ENCODE measurements at regions not wholly inside any gene's neighbourhood (a gene's known extent, or its start where the extent isn't known, plus 50 kb on each side); places are given as distances from the start of the nearest gene placed in this dataset.

- Mint-ChIP-seq H3K9me3 (no peaks in the 10 kb centered on the region), H3K4me1 (no peaks in the 10 kb centered on the region), H3K27ac (no peak overlapping the region), H3K4me3 (no peak overlapping the region), H3K27me3 (ENCODE audit: insufficient read depth, low read depth) (no peaks in the 10 kb centered on the region), H3K36me3 (no peaks in the 10 kb centered on the region)
- Histone ChIP-seq H3K4me3 (no peak overlapping the region), H2AFZ (replicated peaks) (no peak overlapping the region), H3K27me3 (no peaks in the 10 kb centered on the region), H3K4me2 (no peak overlapping the region), H3K9me3 (ENCODE audit: low read depth) (peaks cover 15% of the 10 kb centered on the region), H3K4me1 (peaks cover 3% of the 10 kb centered on the region), H3F3A (ENCODE audit: low read depth) (no peaks in the 10 kb centered on the region), H3K9ac (no peak overlapping the region), H3K79me2 (ENCODE audit: low read depth) (no peaks in the 10 kb centered on the region), H3K27ac (no peak overlapping the region), H3K36me3 (no peaks in the 10 kb centered on the region), H4K20me1 (ENCODE audit: low read depth) (no peaks in the 10 kb centered on the region)
- no peak for DNase-seq (ENCODE audit: low spot score)
- no peak for TF ChIP-seq EZH2phosphoT487 (IDR thresholded peaks at IDR 0.05)
- TF ChIP-seq EZH2 (IDR thresholded peaks at IDR 0.05) = no peak
Measured at GRCh38 chrX:143306991-143307937, 210.0 kb downstream of the SPANXN3 start.

- TF ChIP-seq EZH2phosphoT487 (IDR thresholded peaks at IDR 0.05) (no peak), CTCF (IDR thresholded peaks at IDR 0.05) (no peak)
- H3K4me3 Mint-ChIP-seq = no peak overlapping the region
- Histone ChIP-seq H3K79me2 (ENCODE audit: low read depth) (no peaks in the 10 kb centered on the region), H2AFZ (replicated peaks) (no peak overlapping the region), H3K27ac (no peak overlapping the region), H3K9ac (no peak overlapping the region), H3K36me3 (no peaks in the 10 kb centered on the region), H3K9me3 (ENCODE audit: low read depth) (peaks cover 7% of the 10 kb centered on the region), H3F3A (ENCODE audit: low read depth) (no peaks in the 10 kb centered on the region), H4K20me1 (ENCODE audit: low read depth) (no peaks in the 10 kb centered on the region), H3K27me3 (no peaks in the 10 kb centered on the region), H3K4me2 (no peak overlapping the region), H3K4me3 (no peak overlapping the region), H3K4me1 (peaks cover 3% of the 10 kb centered on the region)
- H3K9me3 Mint-ChIP-seq = no peaks in the 10 kb centered on the region
- H3K4me1 Mint-ChIP-seq = no peaks in the 10 kb centered on the region
- no peak overlapping the region for H3K27ac Mint-ChIP-seq
- no peaks in the 10 kb centered on the region for H3K36me3 Mint-ChIP-seq
- no peak for DNase-seq (ENCODE audit: low spot score)
- H3K27me3 Mint-ChIP-seq (ENCODE audit: insufficient read depth, low read depth) = no peaks in the 10 kb centered on the region
Measured at GRCh38 chrX:143304518-143304917, 212.8 kb downstream of the SPANXN3 start.

- Histone ChIP-seq H3K9me3 (ENCODE audit: low read depth) (peaks cover 7% of the 10 kb centered on the region), H3K27me3 (no peaks in the 10 kb centered on the region), H2AFZ (replicated peaks) (no peak overlapping the region), H3K4me3 (no peak overlapping the region), H4K20me1 (ENCODE audit: low read depth) (no peaks in the 10 kb centered on the region), H3K9ac (no peak overlapping the region), H3K4me2 (no peak overlapping the region), H3F3A (ENCODE audit: low read depth) (no peaks in the 10 kb centered on the region), H3K79me2 (ENCODE audit: low read depth) (no peaks in the 10 kb centered on the region), H3K27ac (no peak overlapping the region), H3K4me1 (peaks cover 2% of the 10 kb centered on the region), H3K36me3 (no peaks in the 10 kb centered on the region)
- Mint-ChIP-seq H3K4me1 (no peaks in the 10 kb centered on the region), H3K4me3 (no peak overlapping the region), H3K27ac (no peak overlapping the region), H3K36me3 (no peaks in the 10 kb centered on the region), H3K9me3 (no peaks in the 10 kb centered on the region), H3K27me3 (ENCODE audit: insufficient read depth, low read depth) (no peaks in the 10 kb centered on the region)
- TF ChIP-seq EZH2 (IDR thresholded peaks at IDR 0.05) = no peak
- TF ChIP-seq CTCF (IDR thresholded peaks at IDR 0.05) = no peak
- TF ChIP-seq EZH2phosphoT487 (IDR thresholded peaks at IDR 0.05) = no peak
- no peak for DNase-seq (ENCODE audit: low spot score)
Measured at GRCh38 chrX:143304025-143304424, 213.2 kb downstream of the SPANXN3 start.

GRCh38 chrX:143298663-143299241, 218.5 kb downstream of the SPANXN3 start:
- Histone ChIP-seq H2AFZ (replicated peaks) (no peak overlapping the region), H3K9me3 (ENCODE audit: low read depth) (peaks cover 4% of the 10 kb centered on the region), H3K9ac (no peak overlapping the region), H3K36me3 (no peaks in the 10 kb centered on the region), H3K27me3 (no peaks in the 10 kb centered on the region), H3K4me3 (no peak overlapping the region), H3K27ac (no peak overlapping the region), H3K4me1 (no peaks in the 10 kb centered on the region), H3K4me2 (no peak overlapping the region), H3K79me2 (ENCODE audit: low read depth) (no peaks in the 10 kb centered on the region), H3F3A (ENCODE audit: low read depth) (peaks cover 3% of the 10 kb centered on the region), H4K20me1 (ENCODE audit: low read depth) (no peaks in the 10 kb centered on the region)
- Mint-ChIP-seq H3K4me3 (no peak overlapping the region), H3K4me1 (no peaks in the 10 kb centered on the region), H3K9me3 (peaks cover 3% of the 10 kb centered on the region), H3K27me3 (ENCODE audit: insufficient read depth, low read depth) (no peaks in the 10 kb centered on the region), H3K36me3 (no peaks in the 10 kb centered on the region), H3K27ac (no peak overlapping the region)
- no peak for DNase-seq (ENCODE audit: low spot score)
- no peak for TF ChIP-seq EZH2 (IDR thresholded peaks at IDR 0.05)
- TF ChIP-seq EZH2phosphoT487 (IDR thresholded peaks at IDR 0.05) = no peak
